WTC11 (cell line): ENCODE measurements at regions not wholly inside any gene's neighbourhood (a gene's known extent, or its start where the extent isn't known, plus 50 kb on each side); places are given as distances from the start of the nearest gene placed in this dataset.
A peak's percentile ranks its signal among the peaks of the same experiment; 100 is the strongest.
"Not testable (repeated sequence)": the region's sequence is repeated elsewhere in the genome, so short reads cannot be mapped to it uniquely, and the experiment has no call there.

ENCODE experiments used
- ATAC-seq: fragments of 200-7000 bp; cut with Tn5 transposase; 2 replicates; pipeline ENCODE4 v1.10.0; 2021; ENCODE audit warnings: mild to moderate bottlenecking, moderate library complexity
- CTCF ChIA-PET: fragments of 300-600 bp; sonication (Branson Sonifier 250); formaldehyde crosslinking; loops from one replicate; lab custom pipeline; 2021; ENCODE audit warnings: antibody characterized with exemption; lab: Charles Lee
- POLR2A ChIA-PET: fragments of 350-600 bp; sonication (Branson Sonifier 250); formaldehyde crosslinking; loops from one replicate; lab custom pipeline; 2021; ENCODE audit warnings: antibody characterized with exemption; lab: Charles Lee
- DNase-seq: peaks from one replicate; pipeline ENCODE4 v3.0.0; 2021; ENCODE audit warnings: low spot score
- H3K27ac Mint-ChIP-seq: 2 replicates; pipeline ENCODE4 v1.8.0; 2021; ENCODE audit warnings: mixed read lengths
- H3K27me3 Mint-ChIP-seq: 2 replicates; pipeline ENCODE4 v1.8.0; 2021; ENCODE audit warnings: low read depth, mild to moderate bottlenecking, moderate library complexity, mixed read lengths
- H3K36me3 Mint-ChIP-seq: 2 replicates; pipeline ENCODE4 v1.8.0; 2021; ENCODE audit warnings: mixed read lengths
- H3K4me1 Mint-ChIP-seq: 2 replicates; pipeline ENCODE4 v1.8.0; 2022; ENCODE audit warnings: mixed read lengths
- H3K4me3 Mint-ChIP-seq: 2 replicates; pipeline ENCODE4 v1.8.0; 2021; ENCODE audit warnings: mild to moderate bottlenecking, moderate library complexity, mixed read lengths
- H3K9me3 Mint-ChIP-seq: 2 replicates; pipeline ENCODE4 v1.8.0; 2021; ENCODE audit warnings: mixed read lengths
- ARID4B ChIP-seq: sonication (generic); formaldehyde crosslinking; IDR thresholded peaks from 2 replicates; pipeline ENCODE4 v1.8.0; 2023; ENCODE audit warnings: missing genetic modification reagents, mild to moderate bottlenecking, borderline replicate concordance
- CREM ChIP-seq: sonication (generic); formaldehyde crosslinking; IDR thresholded peaks from 2 replicates; pipeline ENCODE4 v1.8.1; 2022; ENCODE audit warnings: mild to moderate bottlenecking, missing genetic modification reagents, moderate library complexity
- EMX1 ChIP-seq: fragments of 250-450 bp; sonication (Bioruptor Pico); IDR thresholded peaks from 2 replicates; pipeline ENCODE4 v1.8.0; 2021; ENCODE audit warnings: mild to moderate bottlenecking
- GABPB1 ChIP-seq: sonication (generic); formaldehyde crosslinking; IDR thresholded peaks from 2 replicates; pipeline ENCODE4 v1.8.1; 2023; ENCODE audit warnings: mild to moderate bottlenecking, missing genetic modification reagents
- HMGA2 ChIP-seq: fragments of 250-450 bp; sonication (Bioruptor Pico); IDR thresholded peaks from 2 replicates; pipeline ENCODE4 v1.4.0; 2021; ENCODE audit warnings: mild to moderate bottlenecking, moderate library complexity
- NR2C2 ChIP-seq: sonication (generic); formaldehyde crosslinking; IDR thresholded peaks from 2 replicates; pipeline ENCODE4 v1.8.0; 2022; ENCODE audit warnings: mild to moderate bottlenecking, missing genetic modification reagents
- PREB ChIP-seq: sonication (generic); formaldehyde crosslinking; IDR thresholded peaks from 2 replicates; pipeline ENCODE4 v1.8.1; 2022; ENCODE audit warnings: mild to moderate bottlenecking, missing genetic modification reagents, moderate library complexity, borderline replicate concordance
- SMAD3 ChIP-seq: sonication (generic); formaldehyde crosslinking; IDR thresholded peaks from 2 replicates; pipeline ENCODE4 v1.8.0; 2022; ENCODE audit warnings: missing genetic modification reagents, mild to moderate bottlenecking, borderline replicate concordance
- TCF7 ChIP-seq: sonication (generic); formaldehyde crosslinking; IDR thresholded peaks from 2 replicates; pipeline ENCODE4 v1.8.0; 2022; ENCODE audit warnings: mild to moderate bottlenecking, low read depth, missing genetic modification reagents, moderate library complexity
- TEAD1 ChIP-seq: sonication (generic); formaldehyde crosslinking; IDR thresholded peaks from 2 replicates; pipeline ENCODE4 v1.8.0; 2022; ENCODE audit warnings: mild to moderate bottlenecking, missing genetic modification reagents
- ZBTB21 ChIP-seq: sonication (generic); formaldehyde crosslinking; IDR thresholded peaks from 2 replicates; pipeline ENCODE4 v1.8.1; 2023; ENCODE audit warnings: mild to moderate bottlenecking, missing genetic modification reagents, borderline replicate concordance
- ZNF219 ChIP-seq: sonication (generic); formaldehyde crosslinking; IDR thresholded peaks from 2 replicates; pipeline ENCODE4 v1.8.0; 2023; ENCODE audit warnings: missing genetic modification reagents, mild to moderate bottlenecking, borderline replicate concordance
- ZNF416 ChIP-seq: fragments of 250-450 bp; sonication (Bioruptor Pico); IDR thresholded peaks from 2 replicates; pipeline ENCODE4 v1.9.0; 2021; ENCODE audit warnings: mild to moderate bottlenecking, inconsistent platforms
- ZNF423 ChIP-seq: fragments of 250-450 bp; sonication (Bioruptor Pico); IDR thresholded peaks from 2 replicates; pipeline ENCODE4 v2.1.2; 2022; ENCODE audit warnings: mild to moderate bottlenecking, moderate library complexity
- TF ChIP-seq, protein P1 (sequence below): sonication (generic); formaldehyde crosslinking; IDR thresholded peaks from 2 replicates; pipeline ENCODE4 v1.8.1; 2022; ENCODE audit warnings: low read depth, missing genetic modification reagents, borderline replicate concordance
- TF ChIP-seq, protein P2 (sequence below): fragments of 250-450 bp; sonication (Bioruptor Pico); IDR thresholded peaks from 2 replicates; pipeline ENCODE4 v2.1.2; 2022; ENCODE audit warnings: mild to moderate bottlenecking, moderate library complexity

DNA sequence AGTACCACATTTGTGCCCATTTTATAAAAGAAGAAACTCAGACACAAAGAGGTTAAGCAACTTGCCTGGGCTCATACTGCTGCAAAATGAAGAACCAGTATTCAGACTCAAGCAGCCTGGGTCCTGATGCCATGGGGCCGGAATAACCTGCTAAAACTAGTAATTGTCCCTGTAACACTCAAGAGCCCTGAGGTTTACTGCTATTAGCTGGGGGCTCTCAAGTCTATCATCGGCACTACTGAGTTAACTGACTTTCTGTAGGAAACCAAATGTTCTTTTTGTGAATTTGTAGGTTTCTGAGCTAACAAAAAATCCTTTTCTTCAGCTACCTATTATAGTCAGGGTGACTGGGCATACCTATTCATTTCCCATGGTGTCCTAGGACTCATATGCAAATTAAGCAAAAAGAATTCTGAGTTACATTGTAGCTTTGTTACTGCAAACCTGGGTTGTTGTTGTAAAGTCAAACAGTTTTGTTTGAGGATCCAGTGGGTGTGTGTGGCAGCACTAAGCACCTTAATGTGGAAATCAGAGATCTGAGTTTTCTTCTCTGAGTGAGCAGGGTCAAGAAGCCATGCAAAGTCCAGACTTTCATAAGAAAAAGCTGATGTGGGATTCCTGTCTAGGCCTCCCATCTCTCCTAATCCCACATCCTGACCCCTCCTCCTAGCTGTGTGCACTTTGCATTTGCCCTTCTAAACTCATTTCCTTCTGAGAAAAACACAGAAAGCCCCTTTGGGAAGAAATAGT, 72.4 kb upstream of the TNP1 start (continued):
- TF ChIP-seq ZNF416 (CRISPR knock-in tag) = peak; percentile 89

DNA sequence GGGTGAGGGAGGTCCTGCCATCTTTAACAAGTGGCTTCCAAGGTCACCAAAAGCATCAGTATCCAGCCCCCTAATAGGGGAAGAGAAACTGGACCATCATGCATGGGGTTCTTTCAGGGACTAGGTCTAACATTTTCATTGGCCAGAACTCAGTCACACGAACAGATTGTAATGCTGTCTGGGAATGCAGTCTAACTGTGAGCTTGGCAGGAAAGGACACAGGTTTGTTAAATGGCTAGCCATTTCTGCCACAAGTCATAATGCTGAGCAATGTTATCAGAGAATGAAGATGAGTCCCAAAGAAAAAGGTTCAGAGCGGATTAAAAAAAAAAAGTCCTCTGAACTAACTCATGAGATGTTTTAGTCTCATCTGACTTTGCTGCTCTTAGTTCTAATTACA, 70.9 kb upstream of the TNP1 start:
- no peak overlapping the region for H3K27ac Mint-ChIP-seq
- DNase-seq (no peak), ATAC-seq (no peak)
- H3K27me3 Mint-ChIP-seq = no peaks in the 10 kb centered on the region
- ChIA-PET POLR2A (no interaction called here), CTCF (no interaction called here)
- no peak overlapping the region for H3K4me3 Mint-ChIP-seq
- H3K9me3 Mint-ChIP-seq = peaks cover 11% of the 10 kb centered on the region
- TF ChIP-seq CREM (no peak), PREB (CRISPR knock-in tag) (no peak), ZNF219 (CRISPR knock-in tag) (no peak), ZBTB21 (no peak), NR2C2 (CRISPR knock-in tag) (no peak)
- TF ChIP-seq, all 79 proteins: peak for 0
- H3K4me1 Mint-ChIP-seq = peaks cover 23% of the 10 kb centered on the region
- H3K36me3 Mint-ChIP-seq = no peaks in the 10 kb centered on the region

GRCh38 chr2:216929338-216929737, 69.5 kb upstream of the TNP1 start:
- H3K4me3 Mint-ChIP-seq, CTCF ChIA-PET, H3K27me3 Mint-ChIP-seq, H3K27ac Mint-ChIP-seq, DNase-seq, ATAC-seq, H3K36me3 Mint-ChIP-seq, POLR2A ChIA-PET: not testable (repeated sequence)
- peaks cover 11% of the 10 kb centered on the region for H3K9me3 Mint-ChIP-seq
- peaks cover 34% of the 10 kb centered on the region for H3K4me1 Mint-ChIP-seq

- H3K27ac Mint-ChIP-seq = no peak overlapping the region
- no peaks in the 10 kb centered on the region for H3K27me3 Mint-ChIP-seq
- no peak overlapping the region for H3K4me3 Mint-ChIP-seq
- H3K36me3 Mint-ChIP-seq = no peaks in the 10 kb centered on the region
- TF ChIP-seq ZNF423 (CRISPR knock-in tag) = peak; percentile 71; the same call in 1 of the 2 replicates
- TF ChIP-seq, protein P1, sequence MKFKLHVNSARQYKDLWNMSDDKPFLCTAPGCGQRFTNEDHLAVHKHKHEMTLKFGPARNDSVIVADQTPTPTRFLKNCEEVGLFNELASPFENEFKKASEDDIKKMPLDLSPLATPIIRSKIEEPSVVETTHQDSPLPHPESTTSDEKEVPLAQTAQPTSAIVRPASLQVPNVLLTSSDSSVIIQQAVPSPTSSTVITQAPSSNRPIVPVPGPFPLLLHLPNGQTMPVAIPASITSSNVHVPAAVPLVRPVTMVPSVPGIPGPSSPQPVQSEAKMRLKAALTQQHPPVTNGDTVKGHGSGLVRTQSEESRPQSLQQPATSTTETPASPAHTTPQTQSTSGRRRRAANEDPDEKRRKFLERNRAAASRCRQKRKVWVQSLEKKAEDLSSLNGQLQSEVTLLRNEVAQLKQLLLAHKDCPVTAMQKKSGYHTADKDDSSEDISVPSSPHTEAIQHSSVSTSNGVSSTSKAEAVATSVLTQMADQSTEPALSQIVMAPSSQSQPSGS (CRISPR knock-in tag) = no peak
- TF ChIP-seq, all 79 proteins: peak for 1
- ChIA-PET CTCF (no interaction called here), POLR2A (no interaction called here)
- peak; percentile 29; the same call in 1 of the 2 replicates for ATAC-seq
- Mint-ChIP-seq H3K9me3 (peaks cover 11% of the 10 kb centered on the region), H3K4me1 (peaks cover 35% of the 10 kb centered on the region)
- DNase-seq = no peak
These were observed 67.3 kb upstream of the TNP1 start for GRCh38 chr2:216927163-216927562.

DNA sequence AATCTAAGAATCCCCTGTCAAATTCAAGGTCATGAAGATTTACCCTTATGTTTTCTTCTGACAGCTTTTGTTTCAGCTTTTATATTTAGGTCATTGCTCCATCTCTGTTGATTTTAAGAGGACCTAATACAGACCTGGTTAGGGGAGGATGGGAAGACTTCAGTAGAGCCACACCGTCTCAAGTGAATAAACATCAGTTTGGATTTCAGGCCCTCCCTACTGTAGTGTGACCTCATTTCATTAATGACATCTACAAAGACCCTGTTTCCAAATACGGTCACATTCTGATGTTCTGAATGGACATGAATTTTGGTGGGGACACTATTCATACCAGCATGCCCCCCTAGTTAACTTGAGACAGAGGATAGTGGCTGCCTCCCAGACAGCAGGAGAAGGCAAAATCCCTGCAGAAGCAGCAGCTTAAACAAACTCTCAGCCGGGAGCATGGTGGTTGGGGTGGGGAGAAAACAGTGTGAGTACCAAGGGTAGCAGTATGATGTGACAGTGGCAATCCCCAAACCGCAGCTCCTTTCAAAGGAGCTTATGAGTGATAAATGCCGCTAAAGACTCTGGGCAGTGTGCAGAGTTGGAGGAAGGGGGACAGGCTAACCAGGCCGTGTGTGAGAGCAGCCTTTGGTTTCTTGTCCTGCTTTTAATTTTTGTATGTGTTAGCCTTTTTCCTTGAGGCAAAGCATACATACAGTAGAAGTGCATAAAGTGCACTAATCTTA, 65.9 kb upstream of the TNP1 start:
- no peaks in the 10 kb centered on the region for H3K27me3 Mint-ChIP-seq
- TF ChIP-seq SMAD3 (CRISPR knock-in tag) (no peak), ARID4B (CRISPR knock-in tag) (no peak), GABPB1 (CRISPR knock-in tag) (no peak), EMX1 (no peak), ZNF423 (CRISPR knock-in tag) (no peak), TCF7 (CRISPR knock-in tag) (no peak), TEAD1 (CRISPR knock-in tag) (no peak), HMGA2 (CRISPR knock-in tag) (no peak)
- TF ChIP-seq, protein P2, sequence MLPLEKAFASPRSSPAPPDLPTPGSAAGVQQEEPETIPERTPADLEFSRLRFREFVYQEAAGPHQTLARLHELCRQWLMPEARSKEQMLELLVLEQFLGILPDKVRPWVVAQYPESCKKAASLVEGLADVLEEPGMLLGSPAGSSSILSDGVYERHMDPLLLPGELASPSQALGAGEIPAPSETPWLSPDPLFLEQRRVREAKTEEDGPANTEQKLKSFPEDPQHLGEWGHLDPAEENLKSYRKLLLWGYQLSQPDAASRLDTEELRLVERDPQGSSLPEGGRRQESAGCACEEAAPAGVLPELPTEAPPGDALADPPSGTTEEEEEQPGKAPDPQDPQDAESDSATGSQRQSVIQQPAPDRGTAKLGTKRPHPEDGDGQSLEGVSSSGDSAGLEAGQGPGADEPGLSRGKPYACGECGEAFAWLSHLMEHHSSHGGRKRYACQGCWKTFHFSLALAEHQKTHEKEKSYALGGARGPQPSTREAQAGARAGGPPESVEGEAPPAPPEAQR (CRISPR knock-in tag) = no peak

More for the DNA sequence above, 65.9 kb upstream of the TNP1 start:
- no peak for DNase-seq
- no peak overlapping the region for H3K27ac Mint-ChIP-seq
- ATAC-seq = no peak
- H3K4me1 Mint-ChIP-seq = peaks cover 41% of the 10 kb centered on the region
- no peaks in the 10 kb centered on the region for H3K36me3 Mint-ChIP-seq
- peaks cover 11% of the 10 kb centered on the region for H3K9me3 Mint-ChIP-seq
- ChIA-PET CTCF (interaction anchor here (1.2 kb wide), 1 partner anchor 230 kb away, joined by 3 read pairs; the partner anchor contains the start of gene IGFBP5), POLR2A (no interaction called here)
- no peak overlapping the region for H3K4me3 Mint-ChIP-seq
